ENCODE measurements at regions not wholly inside any gene's neighbourhood (a gene's known extent, or its start where the extent isn't known, plus 50 kb on each side); places are given as distances from the start of the nearest gene placed in this dataset.
A peak's percentile ranks its signal among the peaks of the same experiment; 100 is the strongest.

- intact Hi-C loops (cut with DNase I; ENCODE audit: low total_unique reads), result no loop called here
- 79 to 89% methylated on average over 9 of the region's 9 CpGs for WGBS, 2 donors
- Histone ChIP-seq H3K27ac (no peak overlapping the region), H3K4me3 (no peak overlapping the region), H3K36me3 (ENCODE audit: low read depth, missing control alignments) (no peaks in the 10 kb centered on the region), H3K9me3 (no peaks in the 10 kb centered on the region), H3K4me1 (peaks cover 8% of the 10 kb centered on the region), H3K27me3 (no peaks in the 10 kb centered on the region)
- no peak for DNase-seq
- TF ChIP-seq CTCF (IDR thresholded peaks at IDR 0.05) (no peak), POLR2A (IDR thresholded peaks at IDR 0.05) (no peak)
These were observed 84.0 kb upstream of the SHANK2 start for GRCh38 chr11:71336176-71336995.

- Histone ChIP-seq H3K4me1 (peaks cover 8% of the 10 kb centered on the region), H3K27me3 (no peaks in the 10 kb centered on the region), H3K36me3 (ENCODE audit: low read depth, missing control alignments) (no peaks in the 10 kb centered on the region), H3K27ac (no peak overlapping the region), H3K4me3 (no peak overlapping the region), H3K9me3 (no peaks in the 10 kb centered on the region)
- DNase-seq, result no peak
- no peak for TF ChIP-seq POLR2A (IDR thresholded peaks at IDR 0.05)
- TF ChIP-seq CTCF (IDR thresholded peaks at IDR 0.05), result no peak
- intact Hi-C loops (cut with DNase I; ENCODE audit: low total_unique reads), result no loop called here
- 81% methylated on average over 1 of the region's 1 CpG; no CpG with 5 or more reads in 1 of the 2 donors for WGBS, 2 donors
These were observed 83.0 kb upstream of the SHANK2 start for GRCh38 chr11:71335371-71335770.

- WGBS, 2 donors, result 100% methylated on average over 1 of the region's 1 CpG; no CpG with 5 or more reads in 1 of the 2 donors
- intact Hi-C loops (cut with DNase I; ENCODE audit: low total_unique reads), result no loop called here
- H3K9me3 ChIP-seq, result no peaks in the 10 kb centered on the region
- no peak overlapping the region for H3K4me3 ChIP-seq
- no peaks in the 10 kb centered on the region for H3K36me3 ChIP-seq (ENCODE audit: low read depth, missing control alignments)
- H3K27me3 ChIP-seq, result no peaks in the 10 kb centered on the region
- TF ChIP-seq CTCF (IDR thresholded peaks at IDR 0.05), result no peak
- no peak for TF ChIP-seq POLR2A (IDR thresholded peaks at IDR 0.05)
- peak; percentile 7 for DNase-seq
- peaks cover 3% of the 10 kb centered on the region for H3K4me1 ChIP-seq
- H3K27ac ChIP-seq, result no peak overlapping the region
These were observed 81.8 kb upstream of the SHANK2 start for GRCh38 chr11:71334191-71334590.

- Histone ChIP-seq H3K9me3 (no peaks in the 10 kb centered on the region), H3K27ac (no peak overlapping the region), H3K4me3 (no peak overlapping the region), H3K27me3 (no peaks in the 10 kb centered on the region), H3K4me1 (no peaks in the 10 kb centered on the region), H3K36me3 (ENCODE audit: low read depth, missing control alignments) (no peaks in the 10 kb centered on the region)
- TF ChIP-seq CTCF (IDR thresholded peaks at IDR 0.05) (no peak), POLR2A (IDR thresholded peaks at IDR 0.05) (no peak)
- intact Hi-C loops (cut with DNase I; ENCODE audit: low total_unique reads), result no loop called here
- DNase-seq, result no peak
- 78 to 84% methylated on average over 6 of the region's 6 CpGs for WGBS, 2 donors
These were observed 81.1 kb upstream of the SHANK2 start for GRCh38 chr11:71333473-71333872.

GRCh38 chr11:71332447-71332846 is 80.1 kb upstream of the SHANK2 start:
- WGBS, 2 donors, result 91 to 96% methylated on average over 5 of the region's 5 CpGs
- Histone ChIP-seq H3K4me1 (no peaks in the 10 kb centered on the region), H3K4me3 (no peak overlapping the region), H3K9me3 (no peaks in the 10 kb centered on the region), H3K36me3 (ENCODE audit: low read depth, missing control alignments) (no peaks in the 10 kb centered on the region), H3K27ac (no peak overlapping the region), H3K27me3 (no peaks in the 10 kb centered on the region)
- no peak for TF ChIP-seq CTCF (IDR thresholded peaks at IDR 0.05)
- no peak for TF ChIP-seq POLR2A (IDR thresholded peaks at IDR 0.05)
- no peak for DNase-seq
- intact Hi-C loops (cut with DNase I; ENCODE audit: low total_unique reads), result no loop called here
